Bronchial epithelial cell (primary cell): ENCODE measurements at regions not wholly inside any gene's neighbourhood (a gene's known extent, or its start where the extent isn't known, plus 50 kb on each side); places are given as distances from the start of the nearest gene placed in this dataset.

Experiments used
- DNase-seq: peaks from one replicate; pipeline ENCODE4 v3.0.0-alpha.2; 2010; ENCODE audit warnings: low read depth
- FAIRE-seq: peaks from 2 replicates; lab custom pipeline; 2011; peaks lifted over from hg19 to GRCh38; lab: Jason Lieb, UNC
- H3K27me3 ChIP-seq: 2 replicates; pipeline ENCODE4 v1.5.1; 2011; ENCODE audit warnings: low read length; ENCODE audit not compliant: control insufficient read depth, insufficient read depth
- H3K36me3 ChIP-seq: 2 replicates; pipeline ENCODE4 v1.5.1; 2011; ENCODE audit warnings: low read length; ENCODE audit not compliant: control insufficient read depth, insufficient read depth
- H3K4me3 ChIP-seq: 2 replicates; pipeline ENCODE4 v1.5.1; 2011; ENCODE audit warnings: mild to moderate bottlenecking, low read depth, low read length, control low read depth
- CTCF ChIP-seq: IDR thresholded peaks from 2 replicates; pipeline ENCODE4 v1.5.1; 2011; ENCODE audit warnings: mild to moderate bottlenecking, moderate library complexity, low read length, control low read depth, inconsistent platforms; ENCODE audit not compliant: insufficient read depth, severe bottlenecking

GRCh38 chr18:23350188-23350587 lies 102.9 kb upstream of the RIOK3 start:
- DNase-seq (no peak), FAIRE-seq (no peak)
- H3K4me3 ChIP-seq = no peak overlapping the region
- no peaks in the 10 kb centered on the region for H3K36me3 ChIP-seq
- H3K27me3 ChIP-seq = no peaks in the 10 kb centered on the region
- TF ChIP-seq CTCF = no peak

- no peak overlapping the region for H3K4me3 ChIP-seq
- H3K36me3 ChIP-seq = no peaks in the 10 kb centered on the region
- no peak for FAIRE-seq
- no peak for DNase-seq
- no peaks in the 10 kb centered on the region for H3K27me3 ChIP-seq
- no peak for TF ChIP-seq CTCF
Measured at GRCh38 chr18:23351521-23351920, 101.6 kb upstream of the RIOK3 start.

- no peak overlapping the region for H3K4me3 ChIP-seq
- no peaks in the 10 kb centered on the region for H3K36me3 ChIP-seq
- no peak for TF ChIP-seq CTCF
- FAIRE-seq (no peak), DNase-seq (no peak)
- H3K27me3 ChIP-seq = no peaks in the 10 kb centered on the region
Measured at GRCh38 chr18:23352042-23352441, 101.0 kb upstream of the RIOK3 start.

- Histone ChIP-seq H3K27me3 (no peaks in the 10 kb centered on the region), H3K36me3 (no peaks in the 10 kb centered on the region), H3K4me3 (no peak overlapping the region)
- no peak for TF ChIP-seq CTCF
- DNase-seq = no peak
- no peak for FAIRE-seq
Measured at GRCh38 chr18:23353459-23353858, 99.6 kb upstream of the RIOK3 start.

GRCh38 chr18:23354625-23355024 lies 98.5 kb upstream of the RIOK3 start:
- Histone ChIP-seq H3K36me3 (no peaks in the 10 kb centered on the region), H3K4me3 (no peak overlapping the region), H3K27me3 (no peaks in the 10 kb centered on the region)
- no peak for TF ChIP-seq CTCF
- no peak for FAIRE-seq
- DNase-seq = peak; percentile 80

GRCh38 chr18:23355206-23355605 lies 97.9 kb upstream of the RIOK3 start:
- FAIRE-seq (no peak), DNase-seq (no peak)
- no peaks in the 10 kb centered on the region for H3K36me3 ChIP-seq
- H3K27me3 ChIP-seq = no peaks in the 10 kb centered on the region
- TF ChIP-seq CTCF = no peak
- H3K4me3 ChIP-seq = no peak overlapping the region
